ENCODE measurements at regions not wholly inside any gene's neighbourhood (a gene's known extent, or its start where the extent isn't known, plus 50 kb on each side); places are given as distances from the start of the nearest gene placed in this dataset.

GRCh38 chr2:104757056-104757455 is 96.9 kb upstream of the POU3F3 start:
- TF ChIP-seq POLR2AphosphoS5 (IDR thresholded peaks at IDR 0.05; ENCODE audit: borderline replicate concordance, low read depth, low read length) (no peak), EZH2 (IDR thresholded peaks at IDR 0.05) (no peak), FOXP2 (optimal IDR thresholded peaks at IDR 0.05; ENCODE audit: control extremely low read depth, extremely low read length, insufficient read depth) (no peak)

All from SK-N-MC (cell line).